HepG2 (cell line): ENCODE measurements at regions not wholly inside any gene's neighbourhood (a gene's known extent, or its start where the extent isn't known, plus 50 kb on each side); places are given as distances from the start of the nearest gene placed in this dataset.

ENCODE experiments used
- ARID5B ChIP-seq: IDR thresholded peaks from 2 replicates; pipeline ENCODE4 v1.4.0; 2020; ENCODE audit warnings: mild to moderate bottlenecking, missing genetic modification reagents
- DZIP1 ChIP-seq: sonication (generic); formaldehyde crosslinking; IDR thresholded peaks from 2 replicates; pipeline ENCODE4 v1.5.0; 2020; ENCODE audit warnings: mild to moderate bottlenecking, missing genetic modification reagents
- EP300 ChIP-seq, 3 experiments: sonication (generic) in 1 of 3; formaldehyde crosslinking in 1 of 3; IDR thresholded peaks; 2 replicates each; pipeline versions ENCODE4 v1.5.1 to v1.6.1; 2011 to 2020; ENCODE audit warnings: low read depth in 2 of 3, low read length in 2 of 3, borderline replicate concordance in 1 of 3, improper control_type of control experiment in 1 of 3, mild to moderate bottlenecking in 1 of 3, missing genetic modification reagents in 1 of 3, moderate library complexity in 1 of 3
- FOXP4 ChIP-seq: sonication (generic); formaldehyde crosslinking; IDR thresholded peaks from 2 replicates; pipeline ENCODE4 v1.4.0; 2020; ENCODE audit warnings: missing genetic modification reagents
- GLI4 ChIP-seq: sonication (generic); formaldehyde crosslinking; IDR thresholded peaks from 2 replicates; pipeline ENCODE4 v1.5.1; 2020; ENCODE audit warnings: missing genetic modification reagents, mild to moderate bottlenecking, moderate library complexity, borderline replicate concordance
- HNF1B ChIP-seq: sonication (generic); formaldehyde crosslinking; IDR thresholded peaks from 2 replicates; pipeline ENCODE4 v1.5.1; 2020; ENCODE audit warnings: mild to moderate bottlenecking, moderate library complexity, missing genetic modification reagents
- ISL2 ChIP-seq: sonication (generic); formaldehyde crosslinking; IDR thresholded peaks from 2 replicates; pipeline ENCODE4 v1.5.0; 2020; ENCODE audit warnings: missing genetic modification reagents
- MTF2 ChIP-seq: sonication (generic); formaldehyde crosslinking; IDR thresholded peaks from 2 replicates; pipeline ENCODE4 v1.5.0; 2020; ENCODE audit warnings: missing genetic modification reagents, borderline replicate concordance
- NFYB ChIP-seq: sonication (generic); formaldehyde crosslinking; IDR thresholded peaks from 2 replicates; pipeline ENCODE4 v1.4.0; 2020; ENCODE audit warnings: missing genetic modification reagents
- NR2F2 ChIP-seq: IDR thresholded peaks from 2 replicates; pipeline ENCODE4 v1.6.1; 2012; ENCODE audit warnings: low read depth, inconsistent platforms, borderline replicate concordance
- PITX1 ChIP-seq: sonication (generic); formaldehyde crosslinking; IDR thresholded peaks from 2 replicates; pipeline ENCODE4 v1.5.1; 2020; ENCODE audit warnings: mild to moderate bottlenecking, missing genetic modification reagents
- REPIN1 ChIP-seq: sonication (generic); formaldehyde crosslinking; IDR thresholded peaks from 2 replicates; pipeline ENCODE4 v1.8.0; 2022; ENCODE audit warnings: missing genetic modification reagents, low read depth, mild to moderate bottlenecking, borderline replicate concordance
- SPEN ChIP-seq: sonication (generic); formaldehyde crosslinking; IDR thresholded peaks from 2 replicates; pipeline ENCODE4 v1.5.1; 2020; ENCODE audit warnings: low read depth, mild to moderate bottlenecking, missing genetic modification reagents
- ZNF747 ChIP-seq: sonication (generic); formaldehyde crosslinking; IDR thresholded peaks from 2 replicates; pipeline ENCODE4 v1.8.1; 2023; ENCODE audit warnings: missing genetic modification reagents, mild to moderate bottlenecking, borderline replicate concordance
- ZNF792 ChIP-seq: IDR thresholded peaks from 2 replicates; pipeline ENCODE4 v1.6.1; 2016
- TF ChIP-seq, protein P1 (sequence below): sonication (generic); formaldehyde crosslinking; IDR thresholded peaks from 2 replicates; pipeline ENCODE4 v1.4.0; 2020; ENCODE audit warnings: missing genetic modification reagents

GRCh38 chr20:12928755-12929401, 79.9 kb upstream of the SPTLC3 start (continued):
- peak in 1 of 2 experiments; percentile 81; a peak in 2 of 4 replicates for TF ChIP-seq EP300 (IDR thresholded peaks at IDR 0.05; ENCODE audit: low read depth in 2 of 2, low read length in 2 of 2)
- no peak for TF ChIP-seq EP300 (CRISPR knock-in tag; IDR thresholded peaks at IDR 0.05; ENCODE audit: borderline replicate concordance)
- TF ChIP-seq, protein P1, sequence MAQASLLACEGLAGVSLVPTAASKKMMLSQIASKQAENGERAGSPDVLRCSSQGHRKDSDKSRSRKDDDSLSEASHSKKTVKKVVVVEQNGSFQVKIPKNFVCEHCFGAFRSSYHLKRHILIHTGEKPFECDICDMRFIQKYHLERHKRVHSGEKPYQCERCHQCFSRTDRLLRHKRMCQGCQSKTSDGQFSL = 0 out of 2 replicates have a peak, but pooled peaks have one; percentile 80
- TF ChIP-seq NR2F2 = peak; percentile 74; the same call in 1 of the 2 replicates
- TF ChIP-seq NFYB = 0 out of 2 replicates have a peak, but pooled peaks have one; percentile 12
- TF ChIP-seq PITX1 (CRISPR knock-in tag) = peak; percentile 76
- TF ChIP-seq ZNF792 = peak; percentile 68; the same call in 1 of the 2 replicates
- TF ChIP-seq ARID5B (CRISPR knock-in tag) = peak; percentile 95
- 0 out of 2 replicates have a peak, but pooled peaks have one; percentile 49 for TF ChIP-seq HNF1B (CRISPR knock-in tag)
- no peak for TF ChIP-seq GLI4 (CRISPR knock-in tag)
- TF ChIP-seq MTF2 (CRISPR knock-in tag) = 0 out of 2 replicates have a peak, but pooled peaks have one; percentile 56
- no peak for TF ChIP-seq SPEN (CRISPR knock-in tag)
- peak; percentile 79 for TF ChIP-seq ISL2 (CRISPR knock-in tag)
- peak; percentile 77; the same call in 1 of the 2 replicates for TF ChIP-seq ZNF747 (CRISPR knock-in tag)
- no peak for TF ChIP-seq DZIP1 (CRISPR knock-in tag)
- peak; percentile 94 for TF ChIP-seq FOXP4
- TF ChIP-seq REPIN1 (CRISPR knock-in tag) = peak; percentile 38; the same call in 1 of the 2 replicates
